ENCODE measurements at regions not wholly inside any gene's neighbourhood (a gene's known extent, or its start where the extent isn't known, plus 50 kb on each side); places are given as distances from the start of the nearest gene placed in this dataset.

DNA sequence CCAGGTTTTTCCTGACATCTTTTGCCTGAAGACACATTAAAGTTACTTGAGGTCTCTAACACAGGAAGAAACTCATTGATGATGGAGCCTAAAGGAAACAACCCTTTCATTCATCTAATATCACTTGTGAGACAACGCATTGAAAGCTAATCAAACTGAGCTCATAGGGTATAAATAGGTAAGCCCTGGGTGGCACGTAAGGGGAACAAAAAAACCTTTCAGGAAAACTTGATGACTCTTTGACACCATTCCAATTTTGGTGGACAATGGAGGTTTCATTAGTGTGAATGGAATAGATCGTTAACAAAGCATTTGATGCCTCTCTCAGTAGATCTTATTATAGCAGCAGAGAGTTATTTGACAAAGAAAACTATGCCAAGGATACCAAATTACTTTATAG lies 80.7 kb upstream of the DUSP10 start:
- H3K27ac ChIP-seq = no peak overlapping the region

DNA sequence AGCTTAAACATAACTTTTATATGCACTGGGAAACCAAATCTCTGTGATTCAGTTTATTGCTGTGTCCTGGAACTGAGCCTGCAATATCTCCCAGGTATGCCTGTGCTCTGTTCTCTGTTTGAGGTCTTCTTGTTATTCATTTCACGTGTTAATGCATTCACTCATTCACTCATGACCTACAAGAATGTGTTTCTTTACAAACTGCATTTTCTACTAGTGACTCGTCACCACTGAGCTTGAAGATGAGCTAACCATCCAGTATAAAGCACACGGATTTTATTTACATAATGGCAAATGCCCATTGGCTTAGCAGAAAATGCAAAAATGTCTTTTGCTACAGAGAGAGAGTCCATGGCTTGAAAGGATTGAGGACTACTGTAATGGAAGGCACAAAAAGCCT lies 75.0 kb upstream of the DUSP10 start:
- ATAC-seq (no peak), DNase-seq (no peak)
- H3K9me3 ChIP-seq = no peaks in the 10 kb centered on the region
- in situ Hi-C loops (cut with MboI; ENCODE audit: low sequenced_read_pairs in 4 of 4) (no loop called here), intact Hi-C loops (cut with DNase I; ENCODE audit: low total_unique reads) (loop anchor here (5.0 kb wide), 1 partner anchor 45 kb away; no protein-coding TSS in a partner anchor)
- H3K27me3 ChIP-seq = no peaks in the 10 kb centered on the region
- no peak overlapping the region for H3K27ac ChIP-seq
- H3K4me1 ChIP-seq = no peaks in the 10 kb centered on the region
- TF ChIP-seq, protein P1, sequence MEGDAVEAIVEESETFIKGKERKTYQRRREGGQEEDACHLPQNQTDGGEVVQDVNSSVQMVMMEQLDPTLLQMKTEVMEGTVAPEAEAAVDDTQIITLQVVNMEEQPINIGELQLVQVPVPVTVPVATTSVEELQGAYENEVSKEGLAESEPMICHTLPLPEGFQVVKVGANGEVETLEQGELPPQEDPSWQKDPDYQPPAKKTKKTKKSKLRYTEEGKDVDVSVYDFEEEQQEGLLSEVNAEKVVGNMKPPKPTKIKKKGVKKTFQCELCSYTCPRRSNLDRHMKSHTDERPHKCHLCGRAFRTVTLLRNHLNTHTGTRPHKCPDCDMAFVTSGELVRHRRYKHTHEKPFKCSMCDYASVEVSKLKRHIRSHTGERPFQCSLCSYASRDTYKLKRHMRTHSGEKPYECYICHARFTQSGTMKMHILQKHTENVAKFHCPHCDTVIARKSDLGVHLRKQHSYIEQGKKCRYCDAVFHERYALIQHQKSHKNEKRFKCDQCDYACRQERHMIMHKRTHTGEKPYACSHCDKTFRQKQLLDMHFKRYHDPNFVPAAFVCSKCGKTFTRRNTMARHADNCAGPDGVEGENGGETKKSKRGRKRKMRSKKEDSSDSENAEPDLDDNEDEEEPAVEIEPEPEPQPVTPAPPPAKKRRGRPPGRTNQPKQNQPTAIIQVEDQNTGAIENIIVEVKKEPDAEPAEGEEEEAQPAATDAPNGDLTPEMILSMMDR (IDR thresholded peaks at IDR 0.05 in 4 of 5, conservative IDR thresholded peaks at IDR 0.05 in 1 of 5) = no peak
- no peak for TF ChIP-seq POLR2A (IDR thresholded peaks at IDR 0.05)
- H3K4me3 ChIP-seq = no peak overlapping the region
- no peaks in the 10 kb centered on the region for H3K36me3 ChIP-seq

More for the DNA sequence above, 80.7 kb upstream of the DUSP10 start:
- Histone ChIP-seq H3K27me3 (no peaks in the 10 kb centered on the region), H3K9me3 (no peaks in the 10 kb centered on the region), H3K4me1 (peaks cover 6 to 7% of the 10 kb centered on the region in 2 donors), H3K36me3 (no peaks in the 10 kb centered on the region), H3K4me3 (no peak overlapping the region)
- ATAC-seq = no peak
- TF ChIP-seq, protein P1 (IDR thresholded peaks at IDR 0.05 in 4 of 5, conservative IDR thresholded peaks at IDR 0.05 in 1 of 5) = no peak
- no peak for TF ChIP-seq POLR2A (IDR thresholded peaks at IDR 0.05)
- intact Hi-C loops (cut with DNase I; ENCODE audit: low total_unique reads) (no loop called here), in situ Hi-C loops (cut with MboI; ENCODE audit: low sequenced_read_pairs in 4 of 4) (no loop called here)
- DNase-seq = no peak

DNA sequence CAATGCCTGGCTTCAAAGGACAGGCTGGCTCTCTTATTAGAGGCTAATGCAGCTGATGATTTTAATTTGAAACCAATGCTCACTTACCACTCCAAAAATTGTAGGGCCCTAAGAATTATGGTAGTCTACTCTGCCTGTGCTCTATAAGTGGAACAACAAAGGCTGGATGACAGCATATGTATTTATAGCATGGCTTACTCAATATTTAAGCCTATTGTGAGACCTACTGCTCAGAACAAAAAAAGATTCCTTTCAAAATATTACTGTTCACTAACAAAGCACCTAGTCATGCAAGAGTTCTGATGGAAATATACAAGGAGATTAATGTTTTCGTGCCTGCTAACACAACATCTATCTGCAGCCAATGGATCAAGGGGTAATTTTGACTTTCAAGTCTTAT lies 73.8 kb upstream of the DUSP10 start:
- Histone ChIP-seq H3K4me3 (no peak overlapping the region), H3K27me3 (no peaks in the 10 kb centered on the region), H3K9me3 (no peaks in the 10 kb centered on the region), H3K36me3 (no peaks in the 10 kb centered on the region), H3K27ac (no peak overlapping the region), H3K4me1 (no peaks in the 10 kb centered on the region)
- intact Hi-C loops (cut with DNase I; ENCODE audit: low total_unique reads) (loop anchor here (5.0 kb wide), 1 partner anchor 43 kb away; no protein-coding TSS in a partner anchor), in situ Hi-C loops (cut with MboI; ENCODE audit: low sequenced_read_pairs in 4 of 4) (no loop called here)
- no peak for TF ChIP-seq POLR2A (IDR thresholded peaks at IDR 0.05)
- TF ChIP-seq, protein P1 (IDR thresholded peaks at IDR 0.05 in 4 of 5, conservative IDR thresholded peaks at IDR 0.05 in 1 of 5) = no peak
- no peak for ATAC-seq
- DNase-seq = no peak

DNA sequence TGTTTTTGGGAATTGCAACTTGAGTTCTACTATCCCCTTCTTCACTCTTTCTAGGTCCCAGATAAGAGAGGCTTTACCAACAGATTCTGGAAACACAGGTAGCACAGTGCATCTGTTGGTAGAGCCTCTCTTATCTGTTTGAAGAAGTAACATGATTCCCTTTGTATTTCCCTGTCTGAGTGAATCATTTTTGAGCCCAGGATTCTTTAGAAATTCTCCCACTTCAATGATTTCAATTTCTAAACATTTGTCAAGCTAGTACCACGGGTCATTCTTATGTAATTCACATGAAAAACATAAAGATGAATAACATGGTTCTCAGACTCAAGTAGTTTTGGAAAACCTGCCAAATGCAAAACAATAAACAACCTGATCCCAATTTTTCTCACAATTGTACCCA lies 72.0 kb upstream of the DUSP10 start:
- in situ Hi-C loops (cut with MboI; ENCODE audit: low sequenced_read_pairs in 4 of 4) = no loop called here
- Histone ChIP-seq H3K4me1 (no peaks in the 10 kb centered on the region), H3K27me3 (no peaks in the 10 kb centered on the region), H3K4me3 (no peak overlapping the region), H3K9me3 (no peaks in the 10 kb centered on the region), H3K36me3 (no peaks in the 10 kb centered on the region), H3K27ac (no peak overlapping the region)
- DNase-seq (no peak), ATAC-seq (no peak)
- intact Hi-C loops (cut with DNase I; ENCODE audit: low total_unique reads) = no loop called here
- TF ChIP-seq POLR2A (IDR thresholded peaks at IDR 0.05) = no peak
- TF ChIP-seq, protein P1 (IDR thresholded peaks at IDR 0.05 in 4 of 5, conservative IDR thresholded peaks at IDR 0.05 in 1 of 5) = no peak

DNA sequence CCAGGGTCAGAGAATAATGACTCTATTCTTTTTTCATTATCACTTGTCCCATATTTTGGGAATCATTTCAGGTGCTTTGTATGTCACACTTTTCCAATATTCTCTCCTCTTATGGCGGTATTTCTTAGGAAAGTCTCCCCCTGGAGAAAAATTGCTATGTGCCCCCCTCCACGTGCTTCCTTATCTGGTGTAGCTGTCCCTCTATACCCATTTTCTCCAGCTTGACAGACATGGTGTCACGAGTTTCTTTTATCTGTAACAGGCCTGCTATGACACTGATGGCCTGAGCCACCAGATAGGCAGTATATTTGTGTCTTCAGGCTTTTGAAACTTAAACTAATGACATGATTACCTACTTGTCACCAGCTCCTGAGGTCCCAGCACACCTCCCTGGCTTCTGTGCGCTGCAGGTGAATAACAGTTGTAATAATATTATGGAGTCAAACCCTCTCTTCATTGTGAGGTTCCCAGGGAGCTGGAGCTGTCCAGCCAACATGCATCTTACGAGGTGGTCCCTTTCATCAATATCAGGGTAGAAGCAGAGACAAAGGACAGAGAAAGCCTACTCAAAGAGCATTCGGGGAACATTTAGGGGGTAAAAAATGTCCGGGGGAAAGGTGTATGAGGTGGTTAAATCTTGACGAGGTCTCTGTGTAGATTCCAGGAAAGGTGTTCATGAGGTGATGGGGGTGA lies 71.2 kb upstream of the DUSP10 start:
- no peaks in the 10 kb centered on the region for H3K4me1 ChIP-seq
- TF ChIP-seq POLR2A (IDR thresholded peaks at IDR 0.05) = no peak
- TF ChIP-seq, protein P1 (IDR thresholded peaks at IDR 0.05 in 4 of 5, conservative IDR thresholded peaks at IDR 0.05 in 1 of 5) = no peak
- intact Hi-C loops (cut with DNase I; ENCODE audit: low total_unique reads) = no loop called here
- no peaks in the 10 kb centered on the region for H3K9me3 ChIP-seq
- ATAC-seq (no peak), DNase-seq (no peak)
- H3K27me3 ChIP-seq = no peaks in the 10 kb centered on the region
- no peaks in the 10 kb centered on the region for H3K36me3 ChIP-seq
- no peak overlapping the region for H3K27ac ChIP-seq
- no peak overlapping the region for H3K4me3 ChIP-seq
- in situ Hi-C loops (cut with MboI; ENCODE audit: low sequenced_read_pairs in 4 of 4) = no loop called here
